ENCODE measurements at regions not wholly inside any gene's neighbourhood (a gene's known extent, or its start where the extent isn't known, plus 50 kb on each side); places are given as distances from the start of the nearest gene placed in this dataset.

DNA sequence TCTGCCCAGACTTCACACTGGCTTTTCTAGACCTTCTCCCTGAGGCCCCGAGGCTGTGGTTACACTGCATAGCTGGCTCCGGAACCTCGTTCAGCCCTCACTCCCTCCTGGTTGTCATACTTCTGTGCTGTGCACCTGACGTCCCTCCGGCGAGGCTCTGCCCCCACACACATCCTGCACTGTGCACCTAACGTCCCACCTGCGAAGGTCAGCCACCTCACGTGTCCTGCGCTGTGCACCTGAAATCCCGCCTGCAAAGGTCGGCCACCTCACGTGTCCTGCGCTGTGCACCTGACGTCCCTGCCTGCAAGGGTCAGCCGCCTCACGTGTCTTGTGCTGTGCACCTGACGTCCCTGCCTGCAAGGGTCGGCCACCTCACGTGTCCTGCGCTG lies 111.0 kb upstream of the FRMD1 start:
- ChIA-PET POLR2A (no interaction called here), CTCF (no interaction called here)
- no peaks in the 10 kb centered on the region for H3K4me1 Mint-ChIP-seq (ENCODE audit: low read depth, unreplicated experiment)
- Histone ChIP-seq H3K4me1 (no peaks in the 10 kb centered on the region), H3K4me3 (ENCODE audit: low read depth, low read length) (no peak overlapping the region), H3K9me3 (no peaks in the 10 kb centered on the region), H3K27me3 (replicated peaks; ENCODE audit: control insufficient read depth, insufficient read depth, low read length) (no peaks in the 10 kb centered on the region; the same call in 1 of the 2 replicates), H3K36me3 (ENCODE audit: control insufficient read depth, insufficient read depth, low read length) (no peaks in the 10 kb centered on the region)
- TF ChIP-seq, protein P1, sequence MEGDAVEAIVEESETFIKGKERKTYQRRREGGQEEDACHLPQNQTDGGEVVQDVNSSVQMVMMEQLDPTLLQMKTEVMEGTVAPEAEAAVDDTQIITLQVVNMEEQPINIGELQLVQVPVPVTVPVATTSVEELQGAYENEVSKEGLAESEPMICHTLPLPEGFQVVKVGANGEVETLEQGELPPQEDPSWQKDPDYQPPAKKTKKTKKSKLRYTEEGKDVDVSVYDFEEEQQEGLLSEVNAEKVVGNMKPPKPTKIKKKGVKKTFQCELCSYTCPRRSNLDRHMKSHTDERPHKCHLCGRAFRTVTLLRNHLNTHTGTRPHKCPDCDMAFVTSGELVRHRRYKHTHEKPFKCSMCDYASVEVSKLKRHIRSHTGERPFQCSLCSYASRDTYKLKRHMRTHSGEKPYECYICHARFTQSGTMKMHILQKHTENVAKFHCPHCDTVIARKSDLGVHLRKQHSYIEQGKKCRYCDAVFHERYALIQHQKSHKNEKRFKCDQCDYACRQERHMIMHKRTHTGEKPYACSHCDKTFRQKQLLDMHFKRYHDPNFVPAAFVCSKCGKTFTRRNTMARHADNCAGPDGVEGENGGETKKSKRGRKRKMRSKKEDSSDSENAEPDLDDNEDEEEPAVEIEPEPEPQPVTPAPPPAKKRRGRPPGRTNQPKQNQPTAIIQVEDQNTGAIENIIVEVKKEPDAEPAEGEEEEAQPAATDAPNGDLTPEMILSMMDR (IDR thresholded peaks at IDR 0.05; ENCODE audit: insufficient read depth in 1 of 2, low read depth in 1 of 2, low read length in 1 of 2, severe bottlenecking in 1 of 2, unreplicated experiment in 1 of 2) = no peak
- H3K27ac Mint-ChIP-seq (ENCODE audit: unreplicated experiment) = no peak overlapping the region
- peaks cover 11% of the 10 kb centered on the region for H3K9me3 Mint-ChIP-seq (ENCODE audit: unreplicated experiment)
- intact Hi-C loops (cut with micrococcal nuclease; ENCODE audit: unreplicated experiment) = no loop called here
- DNase-seq = peak in 1 of 2 experiments; percentile 24
- BruUV-seq (replicated peaks) = no TSS peak
- no peak overlapping the region for H3K4me3 Mint-ChIP-seq (ENCODE audit: unreplicated experiment)
- no peaks in the 10 kb centered on the region for H3K36me3 Mint-ChIP-seq (ENCODE audit: insufficient read depth, unreplicated experiment)
- no peaks in the 10 kb centered on the region for H3K27me3 Mint-ChIP-seq (ENCODE audit: insufficient read depth, unreplicated experiment)

DNA sequence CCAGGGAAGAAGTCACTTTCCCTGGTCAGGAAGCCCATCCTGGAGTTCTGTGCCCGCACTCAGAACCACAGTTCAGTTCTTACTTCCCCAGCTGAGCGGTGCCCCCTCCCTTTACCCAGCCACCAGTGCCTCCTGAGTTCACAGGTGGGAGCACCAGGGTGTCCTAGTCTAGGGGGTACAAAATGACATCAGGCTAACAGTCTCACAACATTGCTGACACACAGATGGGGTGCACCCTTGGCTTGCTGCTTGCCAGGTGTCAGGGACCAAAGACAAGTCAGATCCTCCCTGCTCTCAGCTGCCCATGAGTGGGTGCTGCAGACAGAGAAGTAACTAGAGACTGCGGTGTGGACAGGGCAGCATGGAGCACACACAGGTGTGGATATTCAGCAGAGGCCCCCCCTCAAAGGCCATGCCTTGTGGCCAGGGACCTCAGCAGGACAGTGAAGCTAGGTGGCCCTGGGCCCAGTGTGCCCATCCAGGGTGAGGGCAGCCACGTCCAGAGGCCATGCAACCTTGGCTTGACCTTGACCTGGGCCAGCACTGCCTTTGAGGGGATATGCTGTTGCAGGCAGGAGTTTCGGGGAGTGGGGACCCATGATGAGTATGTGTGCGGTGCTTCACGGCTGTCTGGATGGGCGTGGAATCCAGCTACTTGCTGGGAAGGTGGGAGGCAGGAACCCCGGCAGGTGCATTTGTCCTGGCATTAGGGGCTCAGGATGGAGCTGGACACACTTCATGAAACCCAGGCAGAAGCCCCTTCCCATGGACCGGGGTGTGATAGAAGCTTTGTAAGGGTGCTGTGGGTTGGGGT lies 110.4 kb upstream of the FRMD1 start:
- intact Hi-C loops (cut with micrococcal nuclease; ENCODE audit: unreplicated experiment) = no loop called here
- Mint-ChIP-seq H3K9me3 (ENCODE audit: unreplicated experiment) (peaks cover 11% of the 10 kb centered on the region), H3K27me3 (ENCODE audit: insufficient read depth, unreplicated experiment) (no peaks in the 10 kb centered on the region), H3K4me3 (ENCODE audit: unreplicated experiment) (no peak overlapping the region), H3K4me1 (ENCODE audit: low read depth, unreplicated experiment) (no peaks in the 10 kb centered on the region), H3K27ac (ENCODE audit: unreplicated experiment) (no peak overlapping the region), H3K36me3 (ENCODE audit: insufficient read depth, unreplicated experiment) (no peaks in the 10 kb centered on the region)
- peak in 1 of 2 experiments; percentile 26 for DNase-seq
- Histone ChIP-seq H3K4me3 (ENCODE audit: low read depth, low read length) (no peak overlapping the region), H3K4me1 (no peaks in the 10 kb centered on the region), H3K27me3 (replicated peaks; ENCODE audit: control insufficient read depth, insufficient read depth, low read length) (no peaks in the 10 kb centered on the region; the same call in 1 of the 2 replicates), H3K36me3 (ENCODE audit: control insufficient read depth, insufficient read depth, low read length) (no peaks in the 10 kb centered on the region), H3K9me3 (no peaks in the 10 kb centered on the region)
- BruUV-seq (replicated peaks) = no TSS peak
- CTCF ChIA-PET = no interaction called here
- POLR2A ChIA-PET = no interaction called here
- TF ChIP-seq, protein P1 (IDR thresholded peaks at IDR 0.05; ENCODE audit: insufficient read depth in 1 of 2, low read depth in 1 of 2, low read length in 1 of 2, severe bottlenecking in 1 of 2, unreplicated experiment in 1 of 2) = no peak

DNA sequence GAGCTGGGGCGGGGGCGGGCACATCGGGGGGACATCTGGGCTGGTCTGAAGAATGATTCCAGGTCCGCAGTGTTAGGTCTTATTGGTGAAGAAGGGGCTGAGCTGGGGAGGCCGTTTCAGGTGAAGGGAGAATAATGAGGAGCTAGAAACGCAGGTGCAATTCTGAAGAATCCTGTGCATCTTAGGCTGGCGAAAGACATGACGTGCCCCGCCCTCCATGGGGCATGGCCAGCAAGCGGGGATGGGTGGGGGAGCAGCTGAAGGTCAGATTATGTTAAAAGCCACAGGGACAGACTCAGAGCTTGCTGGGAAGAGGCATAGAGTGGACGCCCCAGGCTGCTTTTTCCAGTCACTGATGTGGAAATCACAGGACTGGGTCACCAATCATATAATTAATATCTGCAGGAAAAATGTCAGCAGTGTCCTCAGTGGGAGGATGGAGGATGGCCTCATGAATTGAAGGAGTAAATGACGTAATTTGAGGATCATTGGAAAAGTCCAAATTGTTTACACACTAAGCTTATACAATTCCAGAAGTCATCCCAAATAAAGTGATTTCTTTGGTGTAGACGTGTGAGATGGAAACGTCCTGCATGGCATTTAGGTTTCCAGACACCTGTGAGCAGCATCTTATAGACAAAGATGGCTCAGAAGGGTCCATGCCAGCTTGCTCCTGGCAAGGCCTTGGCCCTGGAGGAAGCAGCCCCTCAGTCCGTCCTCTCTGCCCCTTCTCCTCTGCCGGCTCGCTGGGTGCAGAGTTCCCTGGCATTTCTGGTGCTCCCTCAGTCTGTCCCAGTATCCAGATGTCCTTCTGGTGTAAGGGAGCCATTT lies 109.6 kb upstream of the FRMD1 start:
- intact Hi-C loops (cut with micrococcal nuclease; ENCODE audit: unreplicated experiment) = no loop called here
- no peaks in the 10 kb centered on the region; the same call in 1 of the 2 replicates for H3K27me3 ChIP-seq (replicated peaks; ENCODE audit: control insufficient read depth, insufficient read depth, low read length)
- Mint-ChIP-seq H3K27me3 (ENCODE audit: insufficient read depth, unreplicated experiment) (no peaks in the 10 kb centered on the region), H3K27ac (ENCODE audit: unreplicated experiment) (no peak overlapping the region), H3K4me1 (ENCODE audit: low read depth, unreplicated experiment) (no peaks in the 10 kb centered on the region), H3K4me3 (ENCODE audit: unreplicated experiment) (no peak overlapping the region), H3K9me3 (ENCODE audit: unreplicated experiment) (peaks cover 11% of the 10 kb centered on the region), H3K36me3 (ENCODE audit: insufficient read depth, unreplicated experiment) (no peaks in the 10 kb centered on the region)
- POLR2A ChIA-PET = no interaction called here
- TF ChIP-seq, protein P1 (IDR thresholded peaks at IDR 0.05; ENCODE audit: insufficient read depth in 1 of 2, low read depth in 1 of 2, low read length in 1 of 2, severe bottlenecking in 1 of 2, unreplicated experiment in 1 of 2) = no peak
- DNase-seq = peak in 1 of 2 experiments; percentile 13
- H3K4me3 ChIP-seq (ENCODE audit: low read depth, low read length) = no peak overlapping the region
- no peaks in the 10 kb centered on the region for H3K9me3 ChIP-seq
- H3K36me3 ChIP-seq (ENCODE audit: control insufficient read depth, insufficient read depth, low read length) = no peaks in the 10 kb centered on the region
- CTCF ChIA-PET = no interaction called here
- no peaks in the 10 kb centered on the region for H3K4me1 ChIP-seq
- no TSS peak for BruUV-seq (replicated peaks)

Measured in Caco-2 (cell line).